HEK293 (cell line): ENCODE measurements at regions not wholly inside any gene's neighbourhood (a gene's known extent, or its start where the extent isn't known, plus 50 kb on each side); places are given as distances from the start of the nearest gene placed in this dataset.

Experiments
- TCF7L2 ChIP-seq: IDR thresholded peaks from 2 replicates; pipeline ENCODE4 v1.6.1; 2011; ENCODE audit warnings: low read depth, mild to moderate bottlenecking, inconsistent platforms, low read length, moderate library complexity, borderline replicate concordance
- YY1 ChIP-seq: fragments of 450-650 bp; formaldehyde crosslinking; IDR thresholded peaks from 2 replicates; pipeline ENCODE4 v1.5.1; 2018; ENCODE audit warnings: missing biosample characterization, missing genetic modification characterization
- ZNF121 ChIP-seq: fragments of 450-650 bp; formaldehyde crosslinking; IDR thresholded peaks from 2 replicates; pipeline ENCODE4 v1.5.1; 2016; ENCODE audit warnings: missing biosample characterization, missing genetic modification characterization
- ZNF133 ChIP-seq: fragments of 450-650 bp; formaldehyde crosslinking; IDR thresholded peaks from 2 replicates; pipeline ENCODE4 v1.5.1; 2016; ENCODE audit warnings: missing biosample characterization, missing genetic modification characterization
- ZNF138 ChIP-seq: fragments of 450-650 bp; formaldehyde crosslinking; IDR thresholded peaks from 2 replicates; pipeline ENCODE4 v1.5.1; 2016; ENCODE audit warnings: missing biosample characterization, missing genetic modification characterization, borderline replicate concordance
- ZNF292 ChIP-seq: fragments of 450-650 bp; formaldehyde crosslinking; IDR thresholded peaks from 2 replicates; pipeline ENCODE4 v1.5.1; 2016; ENCODE audit warnings: low read depth, missing biosample characterization, missing genetic modification characterization, borderline replicate concordance
- ZNF324 ChIP-seq: fragments of 450-650 bp; formaldehyde crosslinking; IDR thresholded peaks from 2 replicates; pipeline ENCODE4 v1.5.1; 2016; ENCODE audit warnings: missing biosample characterization, missing genetic modification characterization
- ZNF555 ChIP-seq: fragments of 450-650 bp; formaldehyde crosslinking; conservative IDR thresholded peaks from 2 replicates; pipeline ENCODE4 v1.5.1; 2017; ENCODE audit warnings: missing biosample characterization, mild to moderate bottlenecking, missing genetic modification characterization, inconsistent platforms
- ZNF558 ChIP-seq: fragments of 450-650 bp; formaldehyde crosslinking; IDR thresholded peaks from 2 replicates; pipeline ENCODE4 v1.5.1; 2016; ENCODE audit warnings: missing biosample characterization, missing genetic modification characterization
- ZSCAN5A ChIP-seq: fragments of 450-650 bp; formaldehyde crosslinking; IDR thresholded peaks from 2 replicates; pipeline ENCODE4 v1.5.1; 2016; ENCODE audit warnings: missing biosample characterization, missing genetic modification characterization
- TF ChIP-seq, protein P1 (sequence below): fragments of 450-650 bp; formaldehyde crosslinking; IDR thresholded peaks from 2 replicates; pipeline ENCODE4 v1.5.1; 2016; ENCODE audit warnings: missing biosample characterization, missing genetic modification characterization
- TF ChIP-seq, protein P2 (sequence below): fragments of 450-650 bp; formaldehyde crosslinking; IDR thresholded peaks from 2 replicates; pipeline ENCODE4 v1.5.1; 2016; ENCODE audit warnings: missing biosample characterization, missing genetic modification characterization
- TF ChIP-seq, protein P3 (sequence below): fragments of 450-650 bp; IDR thresholded peaks from 2 replicates; pipeline ENCODE4 v1.5.1; 2018; ENCODE audit warnings: missing biosample characterization, mild to moderate bottlenecking, missing genetic modification characterization
- TF ChIP-seq, protein P4 (sequence below): IDR thresholded peaks from 2 replicates; pipeline ENCODE4 v1.6.1; 2011; ENCODE audit warnings: mild to moderate bottlenecking, low read depth, low read length, borderline replicate concordance

- TF ChIP-seq ZNF558 (tag by site-specific recombination): no peak
- TF ChIP-seq, protein P1, sequence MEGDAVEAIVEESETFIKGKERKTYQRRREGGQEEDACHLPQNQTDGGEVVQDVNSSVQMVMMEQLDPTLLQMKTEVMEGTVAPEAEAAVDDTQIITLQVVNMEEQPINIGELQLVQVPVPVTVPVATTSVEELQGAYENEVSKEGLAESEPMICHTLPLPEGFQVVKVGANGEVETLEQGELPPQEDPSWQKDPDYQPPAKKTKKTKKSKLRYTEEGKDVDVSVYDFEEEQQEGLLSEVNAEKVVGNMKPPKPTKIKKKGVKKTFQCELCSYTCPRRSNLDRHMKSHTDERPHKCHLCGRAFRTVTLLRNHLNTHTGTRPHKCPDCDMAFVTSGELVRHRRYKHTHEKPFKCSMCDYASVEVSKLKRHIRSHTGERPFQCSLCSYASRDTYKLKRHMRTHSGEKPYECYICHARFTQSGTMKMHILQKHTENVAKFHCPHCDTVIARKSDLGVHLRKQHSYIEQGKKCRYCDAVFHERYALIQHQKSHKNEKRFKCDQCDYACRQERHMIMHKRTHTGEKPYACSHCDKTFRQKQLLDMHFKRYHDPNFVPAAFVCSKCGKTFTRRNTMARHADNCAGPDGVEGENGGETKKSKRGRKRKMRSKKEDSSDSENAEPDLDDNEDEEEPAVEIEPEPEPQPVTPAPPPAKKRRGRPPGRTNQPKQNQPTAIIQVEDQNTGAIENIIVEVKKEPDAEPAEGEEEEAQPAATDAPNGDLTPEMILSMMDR: no peak
- no peak for TF ChIP-seq ZNF292 (tag by site-specific recombination)
- no peak for TF ChIP-seq ZNF555
- no peak for TF ChIP-seq ZNF133
- no peak for TF ChIP-seq ZNF121 (tag by site-specific recombination)
- no peak for TF ChIP-seq ZSCAN5A (tag by site-specific recombination)
- no peak for TF ChIP-seq ZNF324
- no peak for TF ChIP-seq YY1 (tag by site-specific recombination)
- TF ChIP-seq TCF7L2: no peak
- TF ChIP-seq, protein P2, sequence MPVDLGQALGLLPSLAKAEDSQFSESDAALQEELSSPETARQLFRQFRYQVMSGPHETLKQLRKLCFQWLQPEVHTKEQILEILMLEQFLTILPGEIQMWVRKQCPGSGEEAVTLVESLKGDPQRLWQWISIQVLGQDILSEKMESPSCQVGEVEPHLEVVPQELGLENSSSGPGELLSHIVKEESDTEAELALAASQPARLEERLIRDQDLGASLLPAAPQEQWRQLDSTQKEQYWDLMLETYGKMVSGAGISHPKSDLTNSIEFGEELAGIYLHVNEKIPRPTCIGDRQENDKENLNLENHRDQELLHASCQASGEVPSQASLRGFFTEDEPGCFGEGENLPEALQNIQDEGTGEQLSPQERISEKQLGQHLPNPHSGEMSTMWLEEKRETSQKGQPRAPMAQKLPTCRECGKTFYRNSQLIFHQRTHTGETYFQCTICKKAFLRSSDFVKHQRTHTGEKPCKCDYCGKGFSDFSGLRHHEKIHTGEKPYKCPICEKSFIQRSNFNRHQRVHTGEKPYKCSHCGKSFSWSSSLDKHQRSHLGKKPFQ (tag by site-specific recombination): no peak
- TF ChIP-seq, protein P3, sequence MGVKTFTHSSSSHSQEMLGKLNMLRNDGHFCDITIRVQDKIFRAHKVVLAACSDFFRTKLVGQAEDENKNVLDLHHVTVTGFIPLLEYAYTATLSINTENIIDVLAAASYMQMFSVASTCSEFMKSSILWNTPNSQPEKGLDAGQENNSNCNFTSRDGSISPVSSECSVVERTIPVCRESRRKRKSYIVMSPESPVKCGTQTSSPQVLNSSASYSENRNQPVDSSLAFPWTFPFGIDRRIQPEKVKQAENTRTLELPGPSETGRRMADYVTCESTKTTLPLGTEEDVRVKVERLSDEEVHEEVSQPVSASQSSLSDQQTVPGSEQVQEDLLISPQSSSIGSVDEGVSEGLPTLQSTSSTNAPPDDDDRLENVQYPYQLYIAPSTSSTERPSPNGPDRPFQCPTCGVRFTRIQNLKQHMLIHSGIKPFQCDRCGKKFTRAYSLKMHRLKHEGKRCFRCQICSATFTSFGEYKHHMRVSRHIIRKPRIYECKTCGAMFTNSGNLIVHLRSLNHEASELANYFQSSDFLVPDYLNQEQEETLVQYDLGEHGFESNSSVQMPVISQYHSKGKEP (tag by site-specific recombination): no peak
- TF ChIP-seq, protein P4, sequence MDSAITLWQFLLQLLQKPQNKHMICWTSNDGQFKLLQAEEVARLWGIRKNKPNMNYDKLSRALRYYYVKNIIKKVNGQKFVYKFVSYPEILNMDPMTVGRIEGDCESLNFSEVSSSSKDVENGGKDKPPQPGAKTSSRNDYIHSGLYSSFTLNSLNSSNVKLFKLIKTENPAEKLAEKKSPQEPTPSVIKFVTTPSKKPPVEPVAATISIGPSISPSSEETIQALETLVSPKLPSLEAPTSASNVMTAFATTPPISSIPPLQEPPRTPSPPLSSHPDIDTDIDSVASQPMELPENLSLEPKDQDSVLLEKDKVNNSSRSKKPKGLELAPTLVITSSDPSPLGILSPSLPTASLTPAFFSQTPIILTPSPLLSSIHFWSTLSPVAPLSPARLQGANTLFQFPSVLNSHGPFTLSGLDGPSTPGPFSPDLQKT: no peak
- no peak for TF ChIP-seq ZNF138 (tag by site-specific recombination)
These were observed 126.1 kb downstream of the SPRY1 start for GRCh38 chr4:123522646-123523045.
